ENCODE measurements at regions not wholly inside any gene's neighbourhood (a gene's known extent, or its start where the extent isn't known, plus 50 kb on each side); places are given as distances from the start of the nearest gene placed in this dataset.

DNA sequence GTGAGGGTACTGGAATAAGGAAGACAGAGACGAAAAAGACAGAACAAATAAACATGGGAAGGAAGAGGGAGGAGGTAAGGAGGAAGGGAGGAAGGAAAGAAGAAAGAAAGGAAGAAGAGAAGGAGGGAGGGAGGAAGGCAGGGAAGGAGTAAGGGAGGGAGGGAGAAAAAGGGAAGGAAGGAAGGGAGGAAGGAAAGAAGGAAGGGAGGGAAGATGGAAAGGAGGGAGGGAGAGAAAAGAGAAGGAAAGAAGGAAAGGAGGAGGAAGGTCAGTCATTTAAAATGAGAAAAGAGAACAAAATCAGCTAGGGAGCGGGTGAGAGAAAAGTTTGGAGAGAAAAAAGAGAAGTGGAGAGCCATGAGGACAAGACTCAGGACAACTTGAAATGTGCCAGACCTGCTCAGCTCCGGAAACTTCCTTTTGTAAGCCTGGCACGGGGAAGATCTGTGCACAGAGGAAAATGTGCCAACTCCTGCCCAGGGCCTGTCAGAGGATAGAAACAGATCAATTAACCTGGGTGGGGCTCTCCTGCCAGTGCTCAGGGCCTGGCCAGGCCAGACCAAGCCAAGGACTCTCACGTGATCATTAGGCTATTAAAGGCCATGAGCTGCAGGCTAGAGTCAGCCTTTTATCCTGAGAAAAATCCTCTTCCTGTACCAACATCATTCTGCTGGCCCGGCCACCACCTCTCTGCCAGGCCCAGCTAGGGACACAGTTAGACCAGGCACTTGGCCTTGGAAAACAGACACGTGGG, 50.1 kb upstream of the BCL6 start:
- DNase-seq (no peak), ATAC-seq (ENCODE audit: low read depth) (no peak)
- intact Hi-C loops (cut with micrococcal nuclease) (no loop called here), in situ Hi-C loops (cut with MboI; ENCODE audit: low sequenced_read_pairs) (no loop called here), dilution Hi-C loops (cut with HindIII; ENCODE audit: low sequenced_read_pairs, unreplicated experiment) (no loop called here)
- Histone ChIP-seq H4K5ac (ENCODE audit: low read depth, low read length) (no peak overlapping the region), H3K14ac (replicated peaks; ENCODE audit: low read depth, low read length) (no peak overlapping the region), H3K9me3 (ENCODE audit: control insufficient read depth, insufficient read depth, low read length) (no peaks in the 10 kb centered on the region; the same call in 1 of the 2 replicates), H3K9me1 (ENCODE audit: insufficient read depth, low read length) (no peaks in the 10 kb centered on the region), H2AK9ac (replicated peaks; ENCODE audit: low read depth, low read length, poor library complexity) (no peak overlapping the region), H3K27me3 (ENCODE audit: control insufficient read depth, insufficient read depth, low read length) (peaks cover 42% of the 10 kb centered on the region), H2BK20ac (ENCODE audit: low read depth, low read length) (no peak overlapping the region), H3K4me3 (ENCODE audit: insufficient read depth, low read depth, low read length) (no peak overlapping the region), H2BK5ac (ENCODE audit: low read depth, low read length, poor library complexity, severe bottlenecking) (no peak overlapping the region), H4K20me1 (ENCODE audit: insufficient read depth, low read length) (no peaks in the 10 kb centered on the region), H3K23ac (ENCODE audit: low read depth, low read length) (no peak overlapping the region), H3K56ac (ENCODE audit: extremely low read depth, insufficient read depth, low read length) (no peak overlapping the region), H3K36me3 (ENCODE audit: control insufficient read depth, insufficient read depth, low read length) (no peaks in the 10 kb centered on the region), H3K9ac (ENCODE audit: low read depth, low read length) (no peak overlapping the region), H3K4me1 (ENCODE audit: control insufficient read depth, insufficient read depth, low read length) (no peaks in the 10 kb centered on the region; the same call in 1 of the 2 replicates), H3K27ac (ENCODE audit: insufficient read depth, low read length) (no peak overlapping the region), H3K4ac (ENCODE audit: low read depth, low read length) (no peak overlapping the region), H2AK5ac (ENCODE audit: low read depth, low read length) (no peak overlapping the region), H4K91ac (ENCODE audit: insufficient read depth, low read depth, low read length) (no peak overlapping the region), H3K79me1 (ENCODE audit: low read depth in 1 of 2, low read length in 2 of 2) (no peaks in the 10 kb centered on the region), H4K8ac (ENCODE audit: low read depth in 2 of 2, low read length in 2 of 2) (no peak overlapping the region), H3K18ac (ENCODE audit: low read depth, low read length) (no peak overlapping the region), H2BK15ac (ENCODE audit: low read depth, low read length) (no peak overlapping the region), H2BK120ac (ENCODE audit: low read depth, low read length) (no peak overlapping the region), H2AFZ (replicated peaks; ENCODE audit: low read length, poor library complexity) (no peak overlapping the region), H3K4me2 (ENCODE audit: low read depth, low read length) (no peak overlapping the region)
- BruUV-seq (replicated peaks), result no TSS peak
- ChIA-PET CTCF (no interaction called here), POLR2A (ENCODE audit: unreplicated experiment) (no interaction called here)
- TF ChIP-seq NFE2L2 (IDR thresholded peaks at IDR 0.05; ENCODE audit: low read depth, low read length) (no peak), FOS (IDR thresholded peaks at IDR 0.05; ENCODE audit: low read depth, low read length) (no peak), RFX5 (IDR thresholded peaks at IDR 0.05; ENCODE audit: low read depth, low read length) (no peak), CHD1 (IDR thresholded peaks at IDR 0.05; ENCODE audit: low read depth, low read length) (no peak), RCOR1 (IDR thresholded peaks at IDR 0.05; ENCODE audit: insufficient replicate concordance, low read length) (no peak), MXI1 (IDR thresholded peaks at IDR 0.05; ENCODE audit: borderline replicate concordance, low read depth, low read length) (no peak), MAZ (IDR thresholded peaks at IDR 0.05; ENCODE audit: borderline replicate concordance, low read depth, low read length) (no peak), CEBPB (IDR thresholded peaks at IDR 0.05; ENCODE audit: low read depth, low read length) (no peak), ELK1 (IDR thresholded peaks at IDR 0.05; ENCODE audit: borderline replicate concordance, low read depth, low read length) (no peak), RAD21 (IDR thresholded peaks at IDR 0.05; ENCODE audit: low read length) (no peak), POLR2A (IDR thresholded peaks at IDR 0.05; ENCODE audit: low read depth, low read length) (no peak), CTCF (conservative IDR thresholded peaks at IDR 0.05; ENCODE audit: low read depth, low read length) (no peak)
- TF ChIP-seq, protein P1, sequence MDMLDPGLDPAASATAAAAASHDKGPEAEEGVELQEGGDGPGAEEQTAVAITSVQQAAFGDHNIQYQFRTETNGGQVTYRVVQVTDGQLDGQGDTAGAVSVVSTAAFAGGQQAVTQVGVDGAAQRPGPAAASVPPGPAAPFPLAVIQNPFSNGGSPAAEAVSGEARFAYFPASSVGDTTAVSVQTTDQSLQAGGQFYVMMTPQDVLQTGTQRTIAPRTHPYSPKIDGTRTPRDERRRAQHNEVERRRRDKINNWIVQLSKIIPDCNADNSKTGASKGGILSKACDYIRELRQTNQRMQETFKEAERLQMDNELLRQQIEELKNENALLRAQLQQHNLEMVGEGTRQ (IDR thresholded peaks at IDR 0.05; ENCODE audit: low read depth, low read length), result no peak
- WGBS, 2 experiments (ENCODE audit: extremely low coverage in 2 of 2, insufficient read length in 1 of 2), result 76% methylated on average over 5 of the region's 7 CpGs; no CpG with 5 or more reads in 1 of the 2 experiments

All from IMR-90 (cell line).